Urothelium cell line (cell line): ENCODE measurements at regions not wholly inside any gene's neighbourhood (a gene's known extent, or its start where the extent isn't known, plus 50 kb on each side); places are given as distances from the start of the nearest gene placed in this dataset.

ENCODE experiments used
- DNase-seq: peaks from one replicate; pipeline ENCODE4 v3.0.0; 2011; ENCODE audit warnings: low spot score, mixed read lengths
- FAIRE-seq: peaks from 2 replicates; lab custom pipeline; 2011; peaks lifted over from hg19 to GRCh38; lab: Jason Lieb, UNC

- DNase-seq (no peak), FAIRE-seq (no peak)
Measured at GRCh38 chr4:37051866-37052265, 192.7 kb upstream of the NWD2 start.

DNA sequence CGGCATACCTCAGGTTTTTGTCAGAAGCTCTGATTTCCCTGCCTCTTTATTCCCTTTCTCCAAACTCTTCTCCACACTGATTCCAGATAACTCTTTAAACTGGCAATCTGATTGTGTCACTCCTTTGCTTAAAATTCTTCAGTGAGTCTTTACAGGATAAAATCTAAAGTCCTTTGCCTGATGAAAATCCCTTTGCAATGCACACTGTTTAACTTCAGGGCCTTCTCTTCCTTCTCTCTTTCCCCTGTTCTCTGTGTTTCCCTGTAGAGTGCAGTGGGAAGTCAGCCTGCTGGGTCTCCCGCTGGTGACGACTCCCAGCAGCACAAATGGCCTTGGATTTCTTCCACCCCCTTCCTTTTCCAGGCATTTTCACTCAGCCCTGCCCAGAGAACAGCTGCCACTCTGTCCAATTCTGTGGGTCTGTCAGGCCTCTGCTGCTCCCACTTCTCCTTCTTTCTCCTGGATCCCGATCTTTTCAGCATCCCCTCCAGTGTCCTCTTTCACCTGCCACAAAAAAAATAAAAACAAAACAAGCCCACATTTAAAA is 189.9 kb upstream of the NWD2 start:
- FAIRE-seq (no peak), DNase-seq (no peak)

- FAIRE-seq (no peak), DNase-seq (no peak)
Measured at GRCh38 chr4:37058826-37059225, 185.7 kb upstream of the NWD2 start.

DNA sequence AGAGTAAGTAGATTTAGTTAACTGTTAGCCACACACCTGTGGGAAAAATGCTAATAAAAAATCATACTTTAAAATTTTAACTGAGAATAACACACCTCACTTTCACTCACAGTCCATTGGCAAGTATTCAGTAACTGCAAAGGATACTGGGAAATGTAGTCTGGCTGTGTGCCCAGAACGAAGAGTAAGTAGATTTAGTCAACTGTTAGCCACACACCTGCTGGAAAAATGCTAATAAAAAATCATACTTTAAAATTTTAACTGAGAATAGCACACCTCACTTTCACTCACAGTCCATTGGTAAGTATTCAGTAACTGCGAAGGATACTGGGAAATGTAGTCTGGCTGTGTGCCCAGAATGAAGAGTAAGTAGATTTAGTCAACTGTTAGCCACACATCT is 178.4 kb upstream of the NWD2 start:
- DNase-seq = no peak
- FAIRE-seq = no peak

- DNase-seq = no peak
Measured at GRCh38 chr4:37068580-37068979, 176.0 kb upstream of the NWD2 start.

DNA sequence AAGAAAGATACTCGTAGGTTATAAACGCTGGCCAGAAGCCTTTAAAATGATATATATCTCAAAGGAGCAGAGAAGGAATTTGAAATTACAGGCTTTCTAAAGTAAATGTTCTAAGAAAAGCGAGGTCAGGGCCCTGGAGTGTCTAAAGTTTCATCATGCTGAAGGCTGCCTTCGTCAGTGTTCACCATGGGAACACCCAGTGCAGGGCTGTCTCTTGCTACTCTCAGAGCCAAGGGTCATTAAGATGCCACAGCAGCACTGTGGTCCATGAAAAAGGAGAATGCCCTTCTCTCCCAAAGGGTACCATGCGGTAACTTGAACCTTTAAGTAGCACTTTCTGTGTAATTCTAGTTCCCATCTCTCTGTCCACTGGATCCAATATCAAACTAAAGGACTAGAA is 174.5 kb upstream of the NWD2 start:
- no peak for FAIRE-seq
- no peak for DNase-seq

More at GRCh38 chr4:37068580-37068979, 176.0 kb upstream of the NWD2 start:
- no peak for FAIRE-seq

DNA sequence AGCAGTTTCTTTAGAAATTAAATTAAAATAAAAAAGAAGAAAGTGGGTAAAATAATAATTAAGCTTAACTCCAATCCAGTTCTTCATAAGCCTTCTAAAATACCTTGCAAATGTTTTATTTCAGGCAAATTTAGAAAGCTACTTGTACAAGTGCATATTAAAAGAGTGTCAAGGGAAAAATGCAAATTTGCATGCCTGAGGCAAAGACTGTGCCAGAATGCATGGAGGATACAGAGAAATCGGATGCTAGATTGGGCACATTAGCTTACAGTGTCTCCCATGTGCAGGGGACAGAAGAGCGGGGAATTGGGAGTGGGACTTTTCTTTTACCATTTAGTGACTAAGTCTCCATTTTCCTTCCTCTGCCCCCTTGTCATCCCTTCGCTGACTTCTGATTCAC is 173.0 kb upstream of the NWD2 start:
- DNase-seq (no peak), FAIRE-seq (no peak)

DNA sequence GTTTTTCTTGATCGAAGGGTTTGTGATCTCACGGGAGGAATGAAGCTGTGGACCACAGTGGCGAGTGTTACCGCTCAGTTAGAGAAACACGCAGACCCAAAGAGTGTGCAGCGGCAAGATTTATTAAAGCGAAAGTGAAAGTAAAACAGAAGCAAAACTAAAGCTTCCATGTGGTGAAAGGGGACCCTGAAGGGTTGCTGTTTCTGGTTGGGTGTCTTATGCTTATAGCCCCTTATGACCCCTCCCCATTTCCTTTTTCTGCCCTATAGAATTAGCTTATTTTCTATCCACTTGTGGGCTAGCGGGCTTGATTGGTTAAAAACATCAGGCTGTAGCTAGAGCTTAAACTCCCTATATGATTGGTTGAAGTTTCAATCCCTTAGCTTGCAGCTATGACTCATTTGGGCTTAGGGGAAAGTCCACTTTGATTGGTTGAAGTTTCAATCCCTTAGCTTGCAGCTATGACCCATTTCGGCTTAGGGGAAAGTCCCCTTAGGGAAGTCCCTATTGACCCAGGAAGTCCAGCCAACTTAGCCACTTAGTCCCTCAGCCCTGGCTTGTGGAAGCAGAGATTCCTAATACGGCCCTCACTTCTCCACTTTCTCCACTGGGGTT is 171.2 kb upstream of the NWD2 start:
- peak; percentile 20 for FAIRE-seq
- peak; percentile 32 for DNase-seq

DNA sequence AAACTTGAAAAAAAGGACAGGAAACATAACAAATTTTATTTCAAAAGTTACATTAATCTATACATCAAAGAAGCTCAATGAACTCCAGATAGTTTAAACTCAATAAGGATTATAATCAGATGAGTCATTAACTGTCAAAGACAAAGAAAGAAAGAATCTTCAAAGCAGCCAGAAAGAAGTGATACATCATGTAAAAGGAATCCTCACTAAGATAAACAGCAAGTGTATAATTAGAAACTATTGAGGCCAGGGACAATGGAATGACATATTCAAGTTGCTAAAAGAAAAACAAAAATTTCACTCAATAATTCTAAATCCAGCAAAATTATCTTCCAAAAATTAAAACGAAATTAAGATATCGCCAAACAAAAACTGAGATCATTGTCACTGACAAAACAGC is 161.6 kb upstream of the NWD2 start:
- DNase-seq (no peak), FAIRE-seq (no peak)

GRCh38 chr4:37095925-37096324 is 148.6 kb upstream of the NWD2 start:
- DNase-seq (no peak), FAIRE-seq (no peak)

- FAIRE-seq (no peak), DNase-seq (no peak)
Measured at GRCh38 chr4:37101182-37101581, 143.4 kb upstream of the NWD2 start.

GRCh38 chr4:37101686-37102085 is 142.9 kb upstream of the NWD2 start:
- DNase-seq (no peak), FAIRE-seq (no peak)

DNA sequence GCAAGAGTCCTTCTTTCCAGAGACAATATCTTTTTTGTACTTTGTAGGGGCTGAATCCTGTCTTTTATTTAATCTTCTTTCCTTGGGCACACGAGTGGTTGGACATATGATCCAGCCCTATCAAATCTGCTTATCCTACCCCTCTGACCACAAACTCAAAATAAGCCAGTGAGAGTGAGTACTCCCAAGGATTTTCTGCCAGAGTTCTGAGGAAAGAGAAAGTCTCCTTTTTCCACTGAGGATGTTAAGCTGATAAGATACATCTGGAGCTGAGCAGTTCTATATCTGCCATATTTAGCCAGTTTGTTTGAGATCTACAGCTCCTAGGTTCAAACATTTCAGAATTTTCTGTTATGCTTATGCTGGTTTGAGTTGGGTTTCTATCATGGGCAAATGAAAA is 134.8 kb upstream of the NWD2 start:
- no peak for DNase-seq
- FAIRE-seq = no peak

DNA sequence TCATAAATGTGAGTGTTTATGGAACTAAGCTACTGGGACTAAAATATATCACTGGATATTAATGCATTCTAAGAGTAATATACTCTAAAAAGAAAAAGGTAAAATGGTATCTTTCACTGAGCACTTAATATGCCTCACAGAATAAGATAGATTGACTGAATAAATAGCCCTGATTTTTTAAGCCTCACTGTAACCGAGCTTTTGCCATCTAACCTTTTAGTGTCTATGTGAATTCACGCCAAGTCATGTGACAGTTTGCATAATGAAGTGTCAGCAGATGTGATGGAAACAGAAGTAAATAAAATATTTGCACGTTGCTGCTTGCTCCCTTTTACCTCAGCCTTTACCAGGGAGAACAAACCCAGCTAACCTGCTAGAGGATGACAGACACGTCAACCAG is 119.7 kb upstream of the NWD2 start:
- FAIRE-seq (no peak), DNase-seq (no peak)

DNA sequence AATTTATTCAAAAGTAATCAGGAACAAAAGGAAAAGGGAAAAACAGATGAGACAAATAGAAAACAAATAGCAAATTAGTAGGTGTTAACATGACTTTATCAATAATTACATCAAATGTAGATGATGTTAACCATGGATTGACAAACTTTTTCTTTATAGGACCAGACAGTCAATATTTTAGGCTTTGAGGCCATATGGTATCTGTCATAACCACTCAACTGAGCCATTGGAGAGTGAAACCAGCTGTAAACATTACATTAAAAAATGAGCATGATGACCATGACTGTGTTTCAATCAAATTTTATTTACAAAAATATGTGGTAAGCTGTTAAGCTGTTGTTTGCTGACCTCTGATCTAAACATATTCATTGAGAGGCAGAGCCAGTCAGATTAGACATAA is 118.5 kb upstream of the NWD2 start:
- DNase-seq (no peak), FAIRE-seq (no peak)

- FAIRE-seq (no peak), DNase-seq (no peak)
Measured at GRCh38 chr4:37130465-37130864, 114.1 kb upstream of the NWD2 start.

GRCh38 chr4:37132351-37132974 is 112.1 kb upstream of the NWD2 start:
- no peak for DNase-seq
- FAIRE-seq = no peak

DNA sequence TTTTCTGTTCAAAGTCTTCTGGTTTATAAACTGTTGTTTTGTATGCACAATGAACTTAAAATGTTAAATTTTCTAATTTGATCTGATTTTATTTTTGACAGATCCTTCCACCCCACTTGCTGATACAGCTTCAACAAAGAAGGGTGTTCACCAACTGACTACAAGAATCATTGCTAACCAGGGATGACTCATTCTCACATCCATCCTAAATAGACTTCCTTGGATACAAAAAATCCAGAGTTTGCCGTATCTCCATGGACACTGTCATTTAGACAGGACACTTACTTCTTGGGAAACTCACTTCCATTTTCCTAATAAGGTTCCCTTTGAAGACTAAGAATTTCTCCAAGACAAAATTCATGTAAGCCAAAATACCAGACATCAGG is 111.6 kb upstream of the NWD2 start:
- DNase-seq = no peak
- no peak for FAIRE-seq

GRCh38 chr4:37138019-37138653 is 106.4 kb upstream of the NWD2 start:
- DNase-seq (no peak), FAIRE-seq (no peak)

DNA sequence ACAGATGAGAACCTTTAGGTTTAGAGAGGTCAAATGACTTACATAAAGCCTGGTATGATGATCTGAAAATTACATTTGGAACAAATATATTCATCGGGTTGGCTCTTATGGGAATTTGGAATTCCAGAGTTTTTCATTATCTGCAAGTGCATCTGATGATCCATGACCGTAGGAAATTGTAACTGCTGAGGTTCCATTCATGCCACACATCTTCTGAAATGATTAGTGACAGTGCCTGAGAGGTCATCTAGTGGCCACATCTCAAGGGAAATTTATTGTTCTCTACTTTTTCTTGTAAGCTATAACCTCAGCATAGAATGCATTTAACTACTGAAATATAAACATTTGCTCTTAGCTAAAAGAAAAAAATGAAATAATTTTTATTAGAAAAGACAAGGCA is 105.8 kb upstream of the NWD2 start:
- DNase-seq (no peak), FAIRE-seq (no peak)

DNA sequence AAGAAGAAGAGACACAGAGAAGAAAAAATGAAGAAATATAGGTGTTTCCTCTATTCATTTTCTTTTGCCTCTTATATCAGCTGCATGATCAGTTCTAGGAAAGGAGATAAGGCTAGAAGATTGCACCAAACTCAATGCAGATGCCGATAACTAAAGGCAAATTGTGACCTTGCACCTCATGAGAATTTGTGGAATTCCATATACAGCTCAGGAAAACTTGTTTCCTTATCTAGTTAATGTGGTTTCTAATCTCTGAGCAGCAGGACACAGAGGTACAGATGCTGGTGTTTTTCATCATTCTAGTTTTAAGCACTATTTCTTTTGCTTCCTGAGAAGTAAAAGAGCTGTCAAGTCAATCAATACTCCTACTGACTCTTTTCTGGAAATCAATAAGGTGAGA is 104.6 kb upstream of the NWD2 start:
- no peak for FAIRE-seq
- no peak for DNase-seq

DNA sequence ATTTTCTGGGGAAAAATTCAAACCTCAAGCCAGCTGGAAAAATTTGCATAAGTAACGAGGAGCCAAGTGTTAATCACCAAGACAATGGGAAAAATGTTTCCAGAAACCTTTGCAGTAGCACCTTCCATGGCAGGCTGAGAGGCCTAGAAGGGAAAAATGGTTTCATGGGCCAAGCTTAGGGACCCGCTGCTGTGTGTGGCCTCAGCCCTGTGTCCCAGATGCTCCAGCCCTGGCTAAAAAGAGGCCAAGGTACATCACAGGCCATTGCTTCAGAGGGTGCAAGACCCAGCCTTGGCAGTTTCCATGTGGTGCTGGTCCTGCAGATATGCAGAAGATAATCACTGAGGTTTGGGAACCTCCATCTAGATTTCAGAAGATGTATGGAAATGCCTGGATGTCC is 98.3 kb upstream of the NWD2 start:
- no peak for FAIRE-seq
- no peak for DNase-seq
